Adrenal gland (tissue), 5 donors: ENCODE measurements at regions not wholly inside any gene's neighbourhood (a gene's known extent, or its start where the extent isn't known, plus 50 kb on each side); places are given as distances from the start of the nearest gene placed in this dataset.

Source experiments
- CTCF ChIP-seq, 6 experiments: fragments of 450-650 bp in 4 of 6; fragments of 200-600 bp in 2 of 6; sonication (generic) in 1 of 6; IDR thresholded peaks; 1 replicate in 5 of 6; 2 replicates in 1 of 6; pipeline versions ENCODE4 v1.5.1 to v1.8.0; 2016 to 2021; ENCODE audit warnings: antibody characterized with exemption in 6 of 6, mild to moderate bottlenecking in 2 of 6, moderate library complexity in 1 of 6
- POLR2A ChIP-seq, 2 donors: fragments of 450-650 bp; IDR thresholded peaks; one replicate each; pipeline ENCODE4 v1.6.1; 2017; ENCODE audit warnings: antibody characterized with exemption in 2 of 2, mild to moderate bottlenecking in 2 of 2, moderate library complexity in 1 of 2
- donor health status: DM: no; HTN: no; CAD: no.

DNA sequence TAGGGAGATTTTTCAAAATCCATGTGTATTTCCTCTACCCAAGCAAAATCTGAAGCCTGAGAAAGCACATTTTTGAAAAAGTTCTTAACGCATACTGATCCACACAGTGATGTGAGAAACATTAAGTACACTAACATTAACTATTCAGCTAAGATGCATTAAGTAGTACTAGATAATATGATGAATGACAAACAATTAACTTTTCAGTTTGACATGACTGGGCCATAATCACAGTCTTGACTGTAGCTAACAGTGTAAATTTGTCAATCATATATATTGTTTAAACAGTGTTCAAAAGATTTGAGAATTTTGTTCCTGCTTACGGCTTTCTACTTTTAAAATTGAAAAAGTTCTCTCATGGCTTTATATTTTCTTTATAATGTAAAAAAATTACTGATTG, 72.0 kb downstream of the CNTN3 start:
- TF ChIP-seq CTCF (IDR thresholded peaks at IDR 0.05) (no peak), POLR2A (IDR thresholded peaks at IDR 0.05) (no peak)
